ENCODE measurements at regions not wholly inside any gene's neighbourhood (a gene's known extent, or its start where the extent isn't known, plus 50 kb on each side); places are given as distances from the start of the nearest gene placed in this dataset.

DNA sequence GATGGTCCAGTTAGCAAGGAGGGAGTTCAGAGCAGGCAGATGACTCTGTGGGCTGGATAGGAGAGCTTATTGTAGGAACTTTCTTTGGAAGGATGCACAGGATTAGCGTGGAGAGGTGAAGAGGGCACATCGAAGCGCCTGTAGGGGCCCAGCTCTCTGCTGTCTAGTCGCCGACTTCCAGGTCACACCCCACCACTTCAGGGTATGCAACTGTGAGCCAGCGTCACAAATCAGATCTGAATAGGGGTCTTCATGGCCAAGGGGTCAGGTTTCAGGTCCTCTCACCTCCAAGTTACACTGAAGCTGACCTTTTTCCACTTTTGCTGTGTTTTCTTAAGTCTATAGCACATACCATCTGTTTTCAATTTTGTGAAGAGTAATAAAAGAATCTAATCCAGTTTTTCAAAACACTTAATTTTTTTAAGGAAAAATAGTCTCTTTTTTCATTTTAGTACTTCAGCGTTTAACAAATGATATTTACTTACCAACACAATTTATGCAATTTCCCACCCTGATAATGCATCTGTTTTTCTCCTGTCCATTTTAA is 364.2 kb upstream of the CLINT1 start:
- Histone ChIP-seq H3F3A (ENCODE audit: insufficient read depth) (no peaks in the 10 kb centered on the region), H3K9me2 (replicated peaks; ENCODE audit: insufficient read depth, low read length) (no peaks in the 10 kb centered on the region), H3K4me2 (ENCODE audit: low read depth, low read length, poor library complexity, severe bottlenecking) (no peak overlapping the region), H3K36me3 (ENCODE audit: low read length) (no peaks in the 10 kb centered on the region), H4K20me1 (ENCODE audit: low read depth, low read length) (no peaks in the 10 kb centered on the region), H3K9ac (ENCODE audit: low read length) (no peak overlapping the region), H3K27me3 (ENCODE audit: low read length) (no peaks in the 10 kb centered on the region), H3K27ac (ENCODE audit: low read depth, low read length) (no peak overlapping the region), H3K79me2 (ENCODE audit: insufficient read depth, low read length) (no peaks in the 10 kb centered on the region), H2AFZ (ENCODE audit: low read depth, low read length, severe bottlenecking) (no peak overlapping the region), H3K9me3 (ENCODE audit: insufficient read depth, low read length) (no peaks in the 10 kb centered on the region), H3K4me3 (ENCODE audit: insufficient read depth, low read length, poor library complexity, severe bottlenecking) (no peak overlapping the region)
- no peak for TF ChIP-seq EZH2phosphoT487 (conservative IDR thresholded peaks at IDR 0.05; ENCODE audit: low read length)
- TF ChIP-seq, protein P1, sequence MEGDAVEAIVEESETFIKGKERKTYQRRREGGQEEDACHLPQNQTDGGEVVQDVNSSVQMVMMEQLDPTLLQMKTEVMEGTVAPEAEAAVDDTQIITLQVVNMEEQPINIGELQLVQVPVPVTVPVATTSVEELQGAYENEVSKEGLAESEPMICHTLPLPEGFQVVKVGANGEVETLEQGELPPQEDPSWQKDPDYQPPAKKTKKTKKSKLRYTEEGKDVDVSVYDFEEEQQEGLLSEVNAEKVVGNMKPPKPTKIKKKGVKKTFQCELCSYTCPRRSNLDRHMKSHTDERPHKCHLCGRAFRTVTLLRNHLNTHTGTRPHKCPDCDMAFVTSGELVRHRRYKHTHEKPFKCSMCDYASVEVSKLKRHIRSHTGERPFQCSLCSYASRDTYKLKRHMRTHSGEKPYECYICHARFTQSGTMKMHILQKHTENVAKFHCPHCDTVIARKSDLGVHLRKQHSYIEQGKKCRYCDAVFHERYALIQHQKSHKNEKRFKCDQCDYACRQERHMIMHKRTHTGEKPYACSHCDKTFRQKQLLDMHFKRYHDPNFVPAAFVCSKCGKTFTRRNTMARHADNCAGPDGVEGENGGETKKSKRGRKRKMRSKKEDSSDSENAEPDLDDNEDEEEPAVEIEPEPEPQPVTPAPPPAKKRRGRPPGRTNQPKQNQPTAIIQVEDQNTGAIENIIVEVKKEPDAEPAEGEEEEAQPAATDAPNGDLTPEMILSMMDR (IDR thresholded peaks at IDR 0.05; ENCODE audit: insufficient read depth, low read length, poor library complexity, severe bottlenecking): no peak

GRCh38 chr5:158212917-158213316 is 354.0 kb upstream of the CLINT1 start:
- no peak for TF ChIP-seq EZH2phosphoT487 (conservative IDR thresholded peaks at IDR 0.05; ENCODE audit: low read length)
- TF ChIP-seq, protein P1 (IDR thresholded peaks at IDR 0.05; ENCODE audit: insufficient read depth, low read length, poor library complexity, severe bottlenecking): no peak
- no peak overlapping the region for H2AFZ ChIP-seq (ENCODE audit: low read depth, low read length, severe bottlenecking)
- no peak overlapping the region for H3K27ac ChIP-seq (ENCODE audit: low read depth, low read length)
- no peaks in the 10 kb centered on the region for H3K9me2 ChIP-seq (replicated peaks; ENCODE audit: insufficient read depth, low read length)
- H4K20me1 ChIP-seq (ENCODE audit: low read depth, low read length): no peaks in the 10 kb centered on the region
- H3K4me3 ChIP-seq (ENCODE audit: insufficient read depth, low read length, poor library complexity, severe bottlenecking): no peak overlapping the region
- no peaks in the 10 kb centered on the region for H3K36me3 ChIP-seq (ENCODE audit: low read length)
- H3K4me2 ChIP-seq (ENCODE audit: low read depth, low read length, poor library complexity, severe bottlenecking): no peak overlapping the region
- H3K9me3 ChIP-seq (ENCODE audit: insufficient read depth, low read length): no peaks in the 10 kb centered on the region
- no peaks in the 10 kb centered on the region for H3K27me3 ChIP-seq (ENCODE audit: low read length)
- no peak overlapping the region for H3K9ac ChIP-seq (ENCODE audit: low read length)
- no peaks in the 10 kb centered on the region for H3K79me2 ChIP-seq (ENCODE audit: insufficient read depth, low read length)
- no peaks in the 10 kb centered on the region for H3F3A ChIP-seq (ENCODE audit: insufficient read depth)

- no peaks in the 10 kb centered on the region for H3K9me2 ChIP-seq (replicated peaks; ENCODE audit: insufficient read depth, low read length)
- H4K20me1 ChIP-seq (ENCODE audit: low read depth, low read length): no peaks in the 10 kb centered on the region
- no peaks in the 10 kb centered on the region for H3F3A ChIP-seq (ENCODE audit: insufficient read depth)
- H3K79me2 ChIP-seq (ENCODE audit: insufficient read depth, low read length): no peaks in the 10 kb centered on the region
- no peak overlapping the region for H3K9ac ChIP-seq (ENCODE audit: low read length)
- H3K27ac ChIP-seq (ENCODE audit: low read depth, low read length): no peak overlapping the region
- no peaks in the 10 kb centered on the region for H3K9me3 ChIP-seq (ENCODE audit: insufficient read depth, low read length)
- H3K36me3 ChIP-seq (ENCODE audit: low read length): no peaks in the 10 kb centered on the region
- H3K4me2 ChIP-seq (ENCODE audit: low read depth, low read length, poor library complexity, severe bottlenecking): no peak overlapping the region
- H3K27me3 ChIP-seq (ENCODE audit: low read length): no peaks in the 10 kb centered on the region
- H3K4me3 ChIP-seq (ENCODE audit: insufficient read depth, low read length, poor library complexity, severe bottlenecking): no peak overlapping the region
- no peak overlapping the region for H2AFZ ChIP-seq (ENCODE audit: low read depth, low read length, severe bottlenecking)
- TF ChIP-seq, protein P1 (IDR thresholded peaks at IDR 0.05; ENCODE audit: insufficient read depth, low read length, poor library complexity, severe bottlenecking): no peak
- no peak for TF ChIP-seq EZH2phosphoT487 (conservative IDR thresholded peaks at IDR 0.05; ENCODE audit: low read length)
Measured at GRCh38 chr5:158212237-158212636, 353.3 kb upstream of the CLINT1 start.

All from SU-DHL-6 (cell line).